ENCODE measurements at regions not wholly inside any gene's neighbourhood (a gene's known extent, or its start where the extent isn't known, plus 50 kb on each side); places are given as distances from the start of the nearest gene placed in this dataset.

- DNase-seq (ENCODE audit: low read depth in 2 of 2), result no peak
These were observed 604.8 kb upstream of the SEL1L start for GRCh38 chr14:82138431-82138830.

- no peak for DNase-seq (ENCODE audit: low read depth in 2 of 2)
These were observed 613.2 kb upstream of the SEL1L start for GRCh38 chr14:82146846-82147245.

GRCh38 chr14:82153689-82154088, 620.0 kb upstream of the SEL1L start:
- no peak for DNase-seq (ENCODE audit: low read depth in 2 of 2)

GRCh38 chr14:82159624-82160023, 626.0 kb upstream of the SEL1L start:
- DNase-seq (ENCODE audit: low read depth in 2 of 2), result peak in 1 of 2 experiments; percentile 9

- no peak for DNase-seq (ENCODE audit: low read depth in 2 of 2)
These were observed 646.5 kb upstream of the SEL1L start for GRCh38 chr14:82180139-82180538.

- no peak for DNase-seq (ENCODE audit: low read depth in 2 of 2)
These were observed 649.0 kb upstream of the SEL1L start for GRCh38 chr14:82182646-82183045.

- no peak for DNase-seq (ENCODE audit: low read depth in 2 of 2)
These were observed 657.1 kb upstream of the SEL1L start for GRCh38 chr14:82190742-82191141.

GRCh38 chr14:82192387-82192786, 658.7 kb upstream of the SEL1L start:
- DNase-seq (ENCODE audit: low read depth in 2 of 2), result no peak

GRCh38 chr14:82223276-82223675, 689.6 kb upstream of the SEL1L start:
- no peak for DNase-seq (ENCODE audit: low read depth in 2 of 2)

- no peak for DNase-seq (ENCODE audit: low read depth in 2 of 2)
These were observed 691.0 kb upstream of the SEL1L start for GRCh38 chr14:82224610-82225009.

GRCh38 chr14:82230748-82231147, 697.1 kb upstream of the SEL1L start:
- DNase-seq (ENCODE audit: low read depth in 2 of 2), result no peak

GRCh38 chr14:82238649-82239048, 705.0 kb upstream of the SEL1L start:
- DNase-seq (ENCODE audit: low read depth in 2 of 2), result no peak

GRCh38 chr14:82239223-82239622, 705.6 kb upstream of the SEL1L start:
- DNase-seq (ENCODE audit: low read depth in 2 of 2), result no peak

GRCh38 chr14:82244791-82245190, 711.1 kb upstream of the SEL1L start:
- DNase-seq (ENCODE audit: low read depth in 2 of 2), result no peak

GRCh38 chr14:82251494-82251893, 717.8 kb upstream of the SEL1L start:
- no peak for DNase-seq (ENCODE audit: low read depth in 2 of 2)

- no peak for DNase-seq (ENCODE audit: low read depth in 2 of 2)
These were observed 736.6 kb upstream of the SEL1L start for GRCh38 chr14:82270286-82270685.

GRCh38 chr14:82298811-82299210, 765.2 kb upstream of the SEL1L start:
- DNase-seq (ENCODE audit: low read depth in 2 of 2), result no peak

GRCh38 chr14:82309199-82309598, 775.5 kb upstream of the SEL1L start:
- no peak for DNase-seq (ENCODE audit: low read depth in 2 of 2)

- no peak for DNase-seq (ENCODE audit: low read depth in 2 of 2)
These were observed 780.2 kb upstream of the SEL1L start for GRCh38 chr14:82313889-82314288.

GRCh38 chr14:82328442-82328841, 794.8 kb upstream of the SEL1L start:
- no peak for DNase-seq (ENCODE audit: low read depth in 2 of 2)

- DNase-seq (ENCODE audit: low read depth in 2 of 2), result no peak
These were observed 807.7 kb upstream of the SEL1L start for GRCh38 chr14:82341261-82341810.

- DNase-seq (ENCODE audit: low read depth in 2 of 2), result no peak
These were observed 808.9 kb upstream of the SEL1L start for GRCh38 chr14:82342596-82342995.

- no peak for DNase-seq (ENCODE audit: low read depth in 2 of 2)
These were observed 811.5 kb upstream of the SEL1L start for GRCh38 chr14:82345184-82345583.

- DNase-seq (ENCODE audit: low read depth in 2 of 2), result no peak
These were observed 820.5 kb upstream of the SEL1L start for GRCh38 chr14:82354126-82354525.

All from fibroblast of skin of left biceps (primary cell).